IMR-90 (cell line): ENCODE measurements at regions not wholly inside any gene's neighbourhood (a gene's known extent, or its start where the extent isn't known, plus 50 kb on each side); places are given as distances from the start of the nearest gene placed in this dataset.

Experiments used
- BHLHE40 ChIP-seq: fragments of 150-350 bp; IDR thresholded peaks from 2 replicates; pipeline ENCODE4 v1.6.1; 2016; ENCODE audit warnings: mild to moderate bottlenecking, low read depth, low read length
- CEBPB ChIP-seq: IDR thresholded peaks from 2 replicates; pipeline ENCODE4 v1.6.1; 2012; ENCODE audit warnings: low read depth, low read length, improper control_type of control experiment
- CHD1 ChIP-seq: IDR thresholded peaks from 2 replicates; pipeline ENCODE4 v1.6.1; 2012; ENCODE audit warnings: low read depth, low read length, improper control_type of control experiment
- ELK1 ChIP-seq: fragments of 150-350 bp; IDR thresholded peaks from 2 replicates; pipeline ENCODE4 v1.6.1; 2016; ENCODE audit warnings: low read depth, mild to moderate bottlenecking, low read length, moderate library complexity, borderline replicate concordance
- FOS ChIP-seq: fragments of 150-350 bp; IDR thresholded peaks from 2 replicates; pipeline ENCODE4 v1.6.1; 2016; ENCODE audit warnings: low read depth, low read length
- MAFK ChIP-seq: IDR thresholded peaks from 2 replicates; pipeline ENCODE4 v1.6.1; 2012; ENCODE audit warnings: low read depth, low read length, improper control_type of control experiment
- MAZ ChIP-seq: IDR thresholded peaks from 2 replicates; pipeline ENCODE4 v1.6.1; 2012; ENCODE audit warnings: low read depth, mild to moderate bottlenecking, low read length, improper control_type of control experiment, moderate library complexity, borderline replicate concordance
- MXI1 ChIP-seq: IDR thresholded peaks from 2 replicates; pipeline ENCODE4 v1.6.1; 2012; ENCODE audit warnings: low read depth, mild to moderate bottlenecking, low read length, moderate library complexity, borderline replicate concordance
- NFE2L2 ChIP-seq: fragments of 150-350 bp; IDR thresholded peaks from 2 replicates; pipeline ENCODE4 v1.6.1; 2016; ENCODE audit warnings: low read depth, mild to moderate bottlenecking, low read length
- POLR2A ChIP-seq: IDR thresholded peaks from 2 replicates; pipeline ENCODE4 v1.6.1; 2012; ENCODE audit warnings: mild to moderate bottlenecking, low read depth, low read length
- RFX5 ChIP-seq: IDR thresholded peaks from 2 replicates; pipeline ENCODE4 v1.8.0; 2012; ENCODE audit warnings: low read depth, mild to moderate bottlenecking, low read length, moderate library complexity
- SMC3 ChIP-seq: fragments of 150-350 bp; IDR thresholded peaks from 2 replicates; pipeline ENCODE4 v1.6.1; 2016; ENCODE audit warnings: low read depth, mild to moderate bottlenecking, antibody characterized with exemption, low read length, moderate library complexity
- TF ChIP-seq, protein P1 (sequence below): conservative IDR thresholded peaks from 2 replicates; pipeline ENCODE4 v1.5.1; 2012; ENCODE audit warnings: mild to moderate bottlenecking, low read depth, low read length, improper control_type of control experiment

DNA sequence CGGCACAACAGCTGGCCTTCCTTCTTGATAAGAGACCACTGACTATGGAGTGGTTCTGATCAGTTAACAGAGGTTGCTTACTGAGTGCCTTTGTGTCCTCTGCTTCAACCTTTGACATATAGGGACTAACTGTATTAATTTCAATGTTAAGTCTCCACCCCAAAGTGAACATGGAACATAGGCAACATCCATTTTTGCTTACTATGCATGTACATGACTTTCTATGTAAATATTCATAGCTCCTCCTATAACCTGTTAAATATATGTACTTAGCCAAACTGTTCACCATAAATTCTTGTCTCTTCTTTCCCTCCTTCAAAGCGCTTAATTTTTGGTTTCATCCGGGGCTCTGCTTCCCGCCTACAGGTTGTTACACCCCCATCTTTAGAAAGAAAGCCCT is 334.8 kb downstream of the EPM2A start:
- TF ChIP-seq, protein P1, sequence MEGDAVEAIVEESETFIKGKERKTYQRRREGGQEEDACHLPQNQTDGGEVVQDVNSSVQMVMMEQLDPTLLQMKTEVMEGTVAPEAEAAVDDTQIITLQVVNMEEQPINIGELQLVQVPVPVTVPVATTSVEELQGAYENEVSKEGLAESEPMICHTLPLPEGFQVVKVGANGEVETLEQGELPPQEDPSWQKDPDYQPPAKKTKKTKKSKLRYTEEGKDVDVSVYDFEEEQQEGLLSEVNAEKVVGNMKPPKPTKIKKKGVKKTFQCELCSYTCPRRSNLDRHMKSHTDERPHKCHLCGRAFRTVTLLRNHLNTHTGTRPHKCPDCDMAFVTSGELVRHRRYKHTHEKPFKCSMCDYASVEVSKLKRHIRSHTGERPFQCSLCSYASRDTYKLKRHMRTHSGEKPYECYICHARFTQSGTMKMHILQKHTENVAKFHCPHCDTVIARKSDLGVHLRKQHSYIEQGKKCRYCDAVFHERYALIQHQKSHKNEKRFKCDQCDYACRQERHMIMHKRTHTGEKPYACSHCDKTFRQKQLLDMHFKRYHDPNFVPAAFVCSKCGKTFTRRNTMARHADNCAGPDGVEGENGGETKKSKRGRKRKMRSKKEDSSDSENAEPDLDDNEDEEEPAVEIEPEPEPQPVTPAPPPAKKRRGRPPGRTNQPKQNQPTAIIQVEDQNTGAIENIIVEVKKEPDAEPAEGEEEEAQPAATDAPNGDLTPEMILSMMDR: no peak
- TF ChIP-seq NFE2L2 (no peak), ELK1 (no peak), MAFK (no peak), CHD1 (no peak), POLR2A (no peak), MXI1 (no peak), RFX5 (no peak), SMC3 (no peak), BHLHE40 (no peak), FOS (no peak), MAZ (no peak), CEBPB (no peak)
